NCI-H1694 treated with DMSO at 0.1 percent for 48 hours (cell line): ENCODE measurements at regions not wholly inside any gene's neighbourhood (a gene's known extent, or its start where the extent isn't known, plus 50 kb on each side); places are given as distances from the start of the nearest gene placed in this dataset.
"Not testable (repeated sequence)": the region's sequence is repeated elsewhere in the genome, so short reads cannot be mapped to it uniquely, and the experiment has no call there.

ENCODE experiments used
- DNase-seq: peaks from one replicate; lab custom pipeline; 2025; lab: John Stamatoyannopoulos, UW

GRCh38 chr1:177723533-177723932, 246.3 kb downstream of the SEC16B start:
- no peak for DNase-seq

- no peak for DNase-seq
Observed at GRCh38 chr1:177710696-177711620, 258.9 kb downstream of the SEC16B start.

- DNase-seq, result no peak
Observed at GRCh38 chr1:177708406-177708805, 261.5 kb downstream of the SEC16B start.

- no peak for DNase-seq
Observed at GRCh38 chr1:177706977-177707376, 262.9 kb downstream of the SEC16B start.

GRCh38 chr1:177705839-177706238, 264.0 kb downstream of the SEC16B start:
- no peak for DNase-seq

GRCh38 chr1:177703888-177704446, 265.9 kb downstream of the SEC16B start:
- no peak for DNase-seq

- no peak for DNase-seq
Observed at GRCh38 chr1:177701654-177702353, 268.1 kb downstream of the SEC16B start.

- no peak for DNase-seq
Observed at GRCh38 chr1:177700856-177701255, 269.0 kb downstream of the SEC16B start.

GRCh38 chr1:177690996-177691395, 278.9 kb downstream of the SEC16B start:
- no peak for DNase-seq

- DNase-seq, result no peak
Observed at GRCh38 chr1:177687544-177687943, 282.3 kb downstream of the SEC16B start.

GRCh38 chr1:177686933-177687332, 282.9 kb downstream of the SEC16B start:
- no peak for DNase-seq

GRCh38 chr1:177669161-177669560, 300.7 kb downstream of the SEC16B start:
- no peak for DNase-seq

- no peak for DNase-seq
Observed at GRCh38 chr1:177665935-177666334, 303.9 kb downstream of the SEC16B start.

- not testable (repeated sequence) for DNase-seq
Observed at GRCh38 chr1:177664742-177665141, 305.1 kb downstream of the SEC16B start.

GRCh38 chr1:177660188-177660587, 309.7 kb downstream of the SEC16B start:
- DNase-seq, result no peak

- DNase-seq, result no peak
Observed at GRCh38 chr1:177659281-177659680, 310.6 kb downstream of the SEC16B start.

GRCh38 chr1:177656598-177656997, 313.3 kb downstream of the SEC16B start:
- no peak for DNase-seq

GRCh38 chr1:177650947-177651346, 318.9 kb downstream of the SEC16B start:
- DNase-seq, result no peak

- no peak for DNase-seq
Observed at GRCh38 chr1:177648731-177649265, 321.1 kb downstream of the SEC16B start.

- DNase-seq, result no peak
Observed at GRCh38 chr1:177648138-177648537, 321.7 kb downstream of the SEC16B start.

- no peak for DNase-seq
Observed at GRCh38 chr1:177646757-177647730, 322.8 kb downstream of the SEC16B start.
